Neural progenitor cell (in vitro differentiated cells): ENCODE measurements at regions not wholly inside any gene's neighbourhood (a gene's known extent, or its start where the extent isn't known, plus 50 kb on each side); places are given as distances from the start of the nearest gene placed in this dataset.

Experiments used
- DNase-seq: peaks from one replicate; pipeline ENCODE4 v3.0.0-alpha.2; 2016; ENCODE audit warnings: low spot score
- H2AFZ ChIP-seq: fragments of 200-600 bp; sonication (generic); replicated peaks from 2 replicates; pipeline ENCODE4 v1.6.1; 2016; ENCODE audit warnings: antibody characterized with exemption
- H3F3A ChIP-seq: fragments of 200-600 bp; sonication (generic); 2 replicates; pipeline ENCODE4 v1.6.1; 2016; ENCODE audit warnings: antibody characterized with exemption, low read depth
- H3K27ac ChIP-seq: fragments of 200-600 bp; sonication (generic); 2 replicates; pipeline ENCODE4 v1.5.1; 2016; ENCODE audit warnings: mild to moderate bottlenecking
- H3K27me3 ChIP-seq: fragments of 200-600 bp; sonication (generic); 2 replicates; pipeline ENCODE4 v1.6.1; 2016; ENCODE audit warnings: mild to moderate bottlenecking, moderate library complexity
- H3K36me3 ChIP-seq: fragments of 200-600 bp; sonication (generic); 2 replicates; pipeline ENCODE4 v1.5.1; 2016
- H3K4me1 ChIP-seq: fragments of 200-600 bp; sonication (generic); 2 replicates; pipeline ENCODE4 v1.6.1; 2016; ENCODE audit warnings: mixed run types
- H3K4me2 ChIP-seq: fragments of 200-600 bp; sonication (generic); 2 replicates; pipeline ENCODE4 v1.6.1; 2016
- H3K4me3 ChIP-seq: fragments of 200-600 bp; sonication (generic); 2 replicates; pipeline ENCODE4 v1.5.1; 2016
- H3K79me2 ChIP-seq: fragments of 200-600 bp; sonication (generic); 2 replicates; pipeline ENCODE4 v1.6.1; 2016; ENCODE audit warnings: low read depth
- H3K9ac ChIP-seq: fragments of 200-600 bp; sonication (generic); 2 replicates; pipeline ENCODE4 v1.6.1; 2016
- H3K9me3 ChIP-seq: fragments of 200-600 bp; sonication (generic); 2 replicates; pipeline ENCODE4 v1.5.1; 2016; ENCODE audit warnings: low read depth
- H4K20me1 ChIP-seq: fragments of 200-600 bp; sonication (generic); 2 replicates; pipeline ENCODE4 v1.6.1; 2016; ENCODE audit warnings: low read depth
- H3K27ac Mint-ChIP-seq: 3 replicates; pipeline ENCODE4 v1.8.0; 2021; ENCODE audit warnings: mixed read lengths
- H3K27me3 Mint-ChIP-seq: 2 replicates; pipeline ENCODE4 v1.8.0; 2022; ENCODE audit warnings: low read depth, mild to moderate bottlenecking, inconsistent platforms, moderate library complexity, mixed read lengths; ENCODE audit not compliant: insufficient read depth
- H3K36me3 Mint-ChIP-seq: 3 replicates; pipeline ENCODE4 v1.8.0; 2021; ENCODE audit warnings: mixed read lengths
- H3K4me1 Mint-ChIP-seq: 3 replicates; pipeline ENCODE4 v1.8.0; 2021; ENCODE audit warnings: mixed read lengths
- H3K4me3 Mint-ChIP-seq: 3 replicates; pipeline ENCODE4 v1.8.0; 2021; ENCODE audit warnings: mild to moderate bottlenecking, moderate library complexity, mixed read lengths
- H3K9me3 Mint-ChIP-seq: 3 replicates; pipeline ENCODE4 v1.8.0; 2020; ENCODE audit warnings: mixed read lengths
- CTCF ChIP-seq: fragments of 200-600 bp; sonication (generic); IDR thresholded peaks from 2 replicates; pipeline ENCODE4 v1.5.1; 2017; ENCODE audit warnings: antibody characterized with exemption, mild to moderate bottlenecking
- EZH2 ChIP-seq: fragments of 200-600 bp; sonication (generic); IDR thresholded peaks from 2 replicates; pipeline ENCODE4 v1.6.1; 2017; ENCODE audit warnings: antibody characterized with exemption, mild to moderate bottlenecking, moderate library complexity
- EZH2phosphoT487 ChIP-seq: fragments of 200-600 bp; sonication (generic); IDR thresholded peaks from 2 replicates; pipeline ENCODE4 v1.6.1; 2017; ENCODE audit warnings: antibody characterized with exemption

DNA sequence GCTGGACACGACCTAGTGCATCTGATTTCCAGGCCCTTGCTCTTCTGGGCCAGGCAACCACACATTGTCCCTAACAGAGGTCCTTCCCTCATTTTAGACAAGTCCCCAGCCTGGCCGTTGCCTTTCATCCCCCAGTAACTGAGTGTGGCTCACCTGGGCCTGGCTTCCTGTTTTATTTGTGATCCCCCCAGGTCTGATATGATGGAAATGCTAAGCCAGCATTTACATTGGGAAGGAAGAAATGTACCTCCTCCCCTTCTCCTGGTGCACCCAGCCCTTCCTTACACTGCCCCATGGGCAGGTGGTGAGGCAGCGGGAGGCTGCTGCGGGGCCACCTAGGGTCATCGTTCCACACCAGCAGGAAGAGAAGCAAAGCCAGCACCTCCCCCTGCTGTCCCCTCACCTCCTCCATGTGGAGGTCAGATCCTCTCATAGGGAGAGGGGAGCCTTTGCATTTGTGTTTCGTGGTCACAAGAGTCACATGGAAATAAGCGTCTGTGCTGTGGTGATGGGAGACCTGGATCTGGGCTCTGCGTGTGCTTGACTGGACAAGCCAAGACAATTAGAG lies 108.8 kb downstream of the GLRX3 start:
- H3K27ac Mint-ChIP-seq = no peak overlapping the region
- H3K9me3 Mint-ChIP-seq = peaks cover 5% of the 10 kb centered on the region
- peaks cover 4% of the 10 kb centered on the region for H3K27me3 Mint-ChIP-seq
- no peak overlapping the region for H3K9ac ChIP-seq
- peaks cover 12% of the 10 kb centered on the region for H3K4me1 ChIP-seq
- H3F3A ChIP-seq = no peaks in the 10 kb centered on the region
- no peak overlapping the region for H3K4me3 Mint-ChIP-seq
- no peak for DNase-seq
- no peaks in the 10 kb centered on the region for H3K4me1 Mint-ChIP-seq
- no peak overlapping the region for H3K4me3 ChIP-seq
- H3K4me2 ChIP-seq = no peak overlapping the region
- H3K9me3 ChIP-seq = peaks cover 6% of the 10 kb centered on the region
- no peaks in the 10 kb centered on the region for H4K20me1 ChIP-seq
- peaks cover 4% of the 10 kb centered on the region for H3K36me3 ChIP-seq
- H3K27ac ChIP-seq = no peak overlapping the region
- peaks cover 3% of the 10 kb centered on the region for H3K36me3 Mint-ChIP-seq
- no peak overlapping the region for H2AFZ ChIP-seq
- TF ChIP-seq EZH2phosphoT487 (no peak), CTCF (no peak), EZH2 (no peak)
- H3K79me2 ChIP-seq = no peaks in the 10 kb centered on the region
- no peaks in the 10 kb centered on the region for H3K27me3 ChIP-seq

- no peak for DNase-seq
- no peaks in the 10 kb centered on the region for H3K9me3 ChIP-seq
- no peak overlapping the region for H3K4me3 ChIP-seq
- no peak overlapping the region for H3K4me2 ChIP-seq
- no peaks in the 10 kb centered on the region for H3K27me3 ChIP-seq
- Mint-ChIP-seq H3K27ac (no peak overlapping the region), H3K4me3 (no peak overlapping the region), H3K27me3 (peaks cover 4% of the 10 kb centered on the region), H3K9me3 (peaks cover 5% of the 10 kb centered on the region), H3K4me1 (no peaks in the 10 kb centered on the region), H3K36me3 (peaks cover 3% of the 10 kb centered on the region)
- no peak overlapping the region for H3K27ac ChIP-seq
- no peaks in the 10 kb centered on the region for H3K79me2 ChIP-seq
- no peak overlapping the region for H3K9ac ChIP-seq
- no peaks in the 10 kb centered on the region for H3F3A ChIP-seq
- peaks cover 12% of the 10 kb centered on the region for H3K4me1 ChIP-seq
- no peaks in the 10 kb centered on the region for H3K36me3 ChIP-seq
- H2AFZ ChIP-seq = no peak overlapping the region
- H4K20me1 ChIP-seq = no peaks in the 10 kb centered on the region
- TF ChIP-seq CTCF = no peak
- TF ChIP-seq EZH2 = no peak
- no peak for TF ChIP-seq EZH2phosphoT487
These were observed 109.9 kb downstream of the GLRX3 start for GRCh38 chr10:130246113-130246512.

GRCh38 chr10:130250127-130250526 lies 113.9 kb downstream of the GLRX3 start:
- H3K4me3 ChIP-seq = no peak overlapping the region
- Mint-ChIP-seq H3K4me3 (no peak overlapping the region), H3K27ac (no peak overlapping the region), H3K4me1 (no peaks in the 10 kb centered on the region), H3K9me3 (peaks cover 5% of the 10 kb centered on the region), H3K36me3 (peaks cover 3% of the 10 kb centered on the region), H3K27me3 (peaks cover 3% of the 10 kb centered on the region)
- no peaks in the 10 kb centered on the region for H4K20me1 ChIP-seq
- TF ChIP-seq EZH2phosphoT487 (no peak), CTCF (no peak), EZH2 (no peak)
- H3K36me3 ChIP-seq = no peaks in the 10 kb centered on the region
- H3K79me2 ChIP-seq = no peaks in the 10 kb centered on the region
- H3K4me2 ChIP-seq = no peak overlapping the region
- H2AFZ ChIP-seq = no peak overlapping the region
- H3K27ac ChIP-seq = no peak overlapping the region
- H3F3A ChIP-seq = no peaks in the 10 kb centered on the region
- H3K4me1 ChIP-seq = no peaks in the 10 kb centered on the region
- H3K9ac ChIP-seq = no peak overlapping the region
- no peaks in the 10 kb centered on the region for H3K9me3 ChIP-seq
- no peaks in the 10 kb centered on the region for H3K27me3 ChIP-seq
- no peak for DNase-seq
